ENCODE measurements at regions not wholly inside any gene's neighbourhood (a gene's known extent, or its start where the extent isn't known, plus 50 kb on each side); places are given as distances from the start of the nearest gene placed in this dataset.

GRCh38 chr12:100724071-100724470 lies 70.5 kb upstream of the ANO4 start:
- TF ChIP-seq CTCF (IDR thresholded peaks at IDR 0.05), result no peak
- no peak for TF ChIP-seq POLR2A (IDR thresholded peaks at IDR 0.05)
